Caco-2 (cell line): ENCODE measurements at regions not wholly inside any gene's neighbourhood (a gene's known extent, or its start where the extent isn't known, plus 50 kb on each side); places are given as distances from the start of the nearest gene placed in this dataset.

Experiments
- BruUV-seq: library from RNA; stranded (reverse); fragments of 400-500 nt; replicated peaks from 2 replicates; lab custom pipeline; 2021; lab: Mats Ljungman, UMichigan
- CTCF ChIA-PET: fragments of 300-600 bp; sonication (Branson Sonifier 250); formaldehyde crosslinking; loops from one replicate; lab custom pipeline; 2022; ENCODE audit warnings: antibody characterized with exemption; lab: Charles Lee
- POLR2A ChIA-PET: fragments of 300-600 bp; sonication (Branson Sonifier 250); formaldehyde crosslinking; loops from one replicate; lab custom pipeline; 2022; ENCODE audit warnings: antibody characterized with exemption; lab: Charles Lee
- DNase-seq, 2 experiments: peaks; one replicate each; pipeline versions ENCODE4 v3.0.0 to v3.0.0-alpha.2; 2020 to 2022
- H3K27me3 ChIP-seq: replicated peaks from 2 replicates; pipeline ENCODE4 v1.6.0; 2011; ENCODE audit warnings: low read length; ENCODE audit not compliant: control insufficient read depth, insufficient read depth
- H3K36me3 ChIP-seq: 2 replicates; pipeline ENCODE4 v1.5.1; 2011; ENCODE audit warnings: low read length; ENCODE audit not compliant: control insufficient read depth, insufficient read depth
- H3K4me1 ChIP-seq: fragments of 250-450 bp; sonication (Bioruptor Pico); 2 replicates; pipeline ENCODE4 v1.5.1; 2020; ENCODE audit warnings: mild to moderate bottlenecking
- H3K4me3 ChIP-seq: 2 replicates; pipeline ENCODE4 v1.5.1; 2011; ENCODE audit warnings: low read depth, mild to moderate bottlenecking, control low read depth, low read length
- H3K9me3 ChIP-seq: fragments of 250-450 bp; sonication (Bioruptor Pico); 2 replicates; pipeline ENCODE4 v1.5.1; 2020; ENCODE audit warnings: mild to moderate bottlenecking, moderate library complexity
- H3K27ac Mint-ChIP-seq: one replicate; pipeline ENCODE4 v1.8.0; 2022; ENCODE audit warnings: mixed read lengths; ENCODE audit not compliant: unreplicated experiment
- H3K27me3 Mint-ChIP-seq: one replicate; pipeline ENCODE4 v1.8.0; 2022; ENCODE audit warnings: mixed read lengths; ENCODE audit not compliant: insufficient read depth, unreplicated experiment
- H3K36me3 Mint-ChIP-seq: one replicate; pipeline ENCODE4 v1.8.0; 2022; ENCODE audit warnings: mild to moderate bottlenecking, mixed read lengths; ENCODE audit not compliant: insufficient read depth, unreplicated experiment
- H3K4me1 Mint-ChIP-seq: one replicate; pipeline ENCODE4 v1.8.0; 2022; ENCODE audit warnings: low read depth, mixed read lengths; ENCODE audit not compliant: unreplicated experiment
- H3K4me3 Mint-ChIP-seq: one replicate; pipeline ENCODE4 v1.8.0; 2022; ENCODE audit warnings: mild to moderate bottlenecking, moderate library complexity, mixed read lengths; ENCODE audit not compliant: unreplicated experiment
- H3K9me3 Mint-ChIP-seq: one replicate; pipeline ENCODE4 v1.8.0; 2022; ENCODE audit warnings: mixed read lengths; ENCODE audit not compliant: unreplicated experiment
- CTCF ChIP-seq, 2 experiments: fragments of 200-600 bp in 1 of 2; IDR thresholded peaks; 1 replicate in 1 of 2; 2 replicates in 1 of 2; pipeline versions ENCODE4 v1.5.1 to v1.8.0; 2011 to 2022; ENCODE audit warnings: antibody characterized with exemption in 1 of 2, control low read depth in 1 of 2, inconsistent platforms in 1 of 2, low read depth in 1 of 2, low read length in 1 of 2, mild to moderate bottlenecking in 1 of 2, moderate library complexity in 1 of 2; ENCODE audit not compliant: insufficient read depth in 1 of 2, severe bottlenecking in 1 of 2, unreplicated experiment in 1 of 2
- intact Hi-C: fragments of 100-400 bp; cut with micrococcal nuclease; formaldehyde crosslinking; loops from one replicate; pipeline ENCODE4 v1.10.0; 2022; ENCODE audit not compliant: unreplicated experiment

- peaks cover 9% of the 10 kb centered on the region for H3K27me3 Mint-ChIP-seq
- intact Hi-C loops, result no loop called here
- H3K4me1 Mint-ChIP-seq, result no peaks in the 10 kb centered on the region
- no TSS peak for BruUV-seq
- Histone ChIP-seq H3K27me3 (no peaks in the 10 kb centered on the region), H3K4me3 (no peak overlapping the region), H3K36me3 (no peaks in the 10 kb centered on the region), H3K4me1 (no peaks in the 10 kb centered on the region), H3K9me3 (no peaks in the 10 kb centered on the region)
- no peaks in the 10 kb centered on the region for H3K36me3 Mint-ChIP-seq
- no peaks in the 10 kb centered on the region for H3K9me3 Mint-ChIP-seq
- no peak for DNase-seq
- ChIA-PET POLR2A (no interaction called here), CTCF (no interaction called here)
- no peak overlapping the region for H3K27ac Mint-ChIP-seq
- no peak for TF ChIP-seq CTCF (IDR thresholded peaks at IDR 0.05; ENCODE audit: insufficient read depth in 1 of 2, low read depth in 1 of 2, low read length in 1 of 2, severe bottlenecking in 1 of 2, unreplicated experiment in 1 of 2)
- H3K4me3 Mint-ChIP-seq, result no peak overlapping the region
Measured at GRCh38 chr6:104418125-104418524, 441.6 kb downstream of the HACE1 start.

GRCh38 chr6:104414723-104415122, 445.0 kb downstream of the HACE1 start:
- no peaks in the 10 kb centered on the region for H3K36me3 ChIP-seq
- Mint-ChIP-seq H3K27ac (no peak overlapping the region), H3K4me1 (no peaks in the 10 kb centered on the region), H3K36me3 (no peaks in the 10 kb centered on the region), H3K4me3 (no peak overlapping the region), H3K27me3 (no peaks in the 10 kb centered on the region), H3K9me3 (no peaks in the 10 kb centered on the region)
- POLR2A ChIA-PET, result no interaction called here
- H3K4me1 ChIP-seq, result no peaks in the 10 kb centered on the region
- BruUV-seq, result no TSS peak
- no peak for DNase-seq
- no peaks in the 10 kb centered on the region for H3K27me3 ChIP-seq
- no peak overlapping the region for H3K4me3 ChIP-seq
- CTCF ChIA-PET, result no interaction called here
- no peaks in the 10 kb centered on the region for H3K9me3 ChIP-seq
- intact Hi-C loops, result no loop called here
- TF ChIP-seq CTCF (IDR thresholded peaks at IDR 0.05; ENCODE audit: insufficient read depth in 1 of 2, low read depth in 1 of 2, low read length in 1 of 2, severe bottlenecking in 1 of 2, unreplicated experiment in 1 of 2), result no peak

- Histone ChIP-seq H3K4me1 (no peaks in the 10 kb centered on the region), H3K36me3 (no peaks in the 10 kb centered on the region), H3K4me3 (no peak overlapping the region), H3K27me3 (no peaks in the 10 kb centered on the region), H3K9me3 (no peaks in the 10 kb centered on the region)
- no peaks in the 10 kb centered on the region for H3K9me3 Mint-ChIP-seq
- intact Hi-C loops, result no loop called here
- no peak overlapping the region for H3K27ac Mint-ChIP-seq
- no peaks in the 10 kb centered on the region for H3K4me1 Mint-ChIP-seq
- H3K4me3 Mint-ChIP-seq, result no peak overlapping the region
- ChIA-PET POLR2A (no interaction called here), CTCF (interaction anchor here (1.2 kb wide), 1 partner anchor 59 kb away, joined by 3 read pairs; no protein-coding TSS in a partner anchor)
- DNase-seq, result no peak
- no TSS peak for BruUV-seq
- no peak for TF ChIP-seq CTCF (IDR thresholded peaks at IDR 0.05; ENCODE audit: insufficient read depth in 1 of 2, low read depth in 1 of 2, low read length in 1 of 2, severe bottlenecking in 1 of 2, unreplicated experiment in 1 of 2)
- no peaks in the 10 kb centered on the region for H3K27me3 Mint-ChIP-seq
- H3K36me3 Mint-ChIP-seq, result no peaks in the 10 kb centered on the region
Measured at GRCh38 chr6:104413767-104414166, 446.0 kb downstream of the HACE1 start.
